GM18526 (cell line): ENCODE measurements at regions not wholly inside any gene's neighbourhood (a gene's known extent, or its start where the extent isn't known, plus 50 kb on each side); places are given as distances from the start of the nearest gene placed in this dataset.

Source experiments
- POLR2A ChIP-seq: IDR thresholded peaks from 3 replicates; pipeline ENCODE4 v1.6.1; 2011; ENCODE audit not compliant: insufficient read length; ENCODE audit errors: extremely low read depth

- TF ChIP-seq POLR2A: no peak
These were observed 150.4 kb upstream of the RAI14 start for GRCh38 chr5:34505731-34506130.

GRCh38 chr5:34507933-34508332, 148.2 kb upstream of the RAI14 start:
- TF ChIP-seq POLR2A: no peak

GRCh38 chr5:34509392-34509791, 146.7 kb upstream of the RAI14 start:
- TF ChIP-seq POLR2A: no peak

- TF ChIP-seq POLR2A: no peak
These were observed 146.1 kb upstream of the RAI14 start for GRCh38 chr5:34510002-34510401.

GRCh38 chr5:34511063-34511462, 145.1 kb upstream of the RAI14 start:
- no peak for TF ChIP-seq POLR2A

- no peak for TF ChIP-seq POLR2A
These were observed 144.6 kb upstream of the RAI14 start for GRCh38 chr5:34511481-34511880.

- TF ChIP-seq POLR2A: no peak
These were observed 144.2 kb upstream of the RAI14 start for GRCh38 chr5:34511915-34512314.

- no peak for TF ChIP-seq POLR2A
These were observed 140.0 kb upstream of the RAI14 start for GRCh38 chr5:34516166-34516565.

- no peak for TF ChIP-seq POLR2A
These were observed 139.4 kb upstream of the RAI14 start for GRCh38 chr5:34516686-34517085.

- no peak for TF ChIP-seq POLR2A
These were observed 138.9 kb upstream of the RAI14 start for GRCh38 chr5:34517249-34517648.

GRCh38 chr5:34519489-34520220, 136.5 kb upstream of the RAI14 start:
- TF ChIP-seq POLR2A: no peak

GRCh38 chr5:34521628-34522290, 134.4 kb upstream of the RAI14 start:
- TF ChIP-seq POLR2A: no peak

GRCh38 chr5:34522599-34523386, 133.3 kb upstream of the RAI14 start:
- no peak for TF ChIP-seq POLR2A

- TF ChIP-seq POLR2A: no peak
These were observed 132.8 kb upstream of the RAI14 start for GRCh38 chr5:34523387-34523726.

- TF ChIP-seq POLR2A: no peak
These were observed 132.0 kb upstream of the RAI14 start for GRCh38 chr5:34524123-34524522.

GRCh38 chr5:34525761-34526160, 130.4 kb upstream of the RAI14 start:
- no peak for TF ChIP-seq POLR2A
